GM12878 (cell line): ENCODE measurements at regions not wholly inside any gene's neighbourhood (a gene's known extent, or its start where the extent isn't known, plus 50 kb on each side); places are given as distances from the start of the nearest gene placed in this dataset.

ENCODE experiments used
- ATAC-seq: fragments of 200-7000 bp; cut with Tn5 transposase; 3 replicates; pipeline ENCODE4 v1.9.1; 2020; ENCODE audit warnings: mild to moderate bottlenecking, moderate library complexity
- BruUV-seq: library from RNA; stranded (reverse); fragments of 400-500 nt; replicated peaks from 2 replicates; lab custom pipeline; 2021; lab: Mats Ljungman, UMichigan
- CTCF ChIA-PET: fragments of 300-600 bp; sonication (Branson Sonifier 250); formaldehyde crosslinking; extraction: SDS; loops from one replicate; lab custom pipeline; 2021; ENCODE audit warnings: inconsistent platforms; lab: Yijun Ruan, JAX
- POLR2A ChIA-PET: fragments of 350-600 bp; formaldehyde crosslinking; extraction: SDS; loops from one replicate; lab custom pipeline; 2021; ENCODE audit warnings: inconsistent platforms; lab: Charles Lee
- RAD21 ChIA-PET: fragments of 300-600 bp; sonication (Branson Sonifier 250); formaldehyde crosslinking; loops from one replicate; lab custom pipeline; 2023; ENCODE audit warnings: antibody characterized with exemption; ENCODE audit not compliant: unreplicated experiment; lab: Charles Lee
- SMC1A ChIA-PET: fragments of 300-600 bp; sonication (Branson Sonifier 250); formaldehyde crosslinking; loops from one replicate; lab custom pipeline; 2023; ENCODE audit not compliant: unreplicated experiment, uncharacterized antibody; lab: Charles Lee
- DNase-seq: peaks from one replicate; pipeline ENCODE4 v3.0.0-alpha.2; 2011; ENCODE audit warnings: low read depth, low spot score
- FAIRE-seq: peaks from 3 replicates; lab custom pipeline; 2011; peaks lifted over from hg19 to GRCh38; lab: Jason Lieb, UNC
- H2AFZ ChIP-seq: 2 replicates; pipeline ENCODE4 v1.6.0; 2011; ENCODE audit warnings: low read depth, low read length, control low read depth; ENCODE audit not compliant: control insufficient read depth
- H3K27ac ChIP-seq: 2 replicates; pipeline ENCODE4 v1.5.1; 2011; ENCODE audit warnings: control low read depth; ENCODE audit not compliant: control insufficient read depth, insufficient read depth
- H3K27me3 ChIP-seq, 2 experiments: replicated peaks in 1 of 2; 2 replicates each; pipeline versions ENCODE4 v1.6.0 to v1.6.1; 2011; ENCODE audit warnings: low read length in 1 of 2; ENCODE audit not compliant: control insufficient read depth in 2 of 2, insufficient read depth in 2 of 2
- H3K36me3 ChIP-seq, 2 experiments: 2 replicates each; pipeline ENCODE4 v1.5.1; 2011; ENCODE audit warnings: low read length in 1 of 2; ENCODE audit not compliant: control insufficient read depth in 2 of 2, insufficient read depth in 2 of 2
- H3K4me1 ChIP-seq: 2 replicates; pipeline ENCODE4 v1.6.1; 2011; ENCODE audit warnings: mild to moderate bottlenecking, low read length, moderate library complexity, mixed read lengths; ENCODE audit not compliant: control insufficient read depth, insufficient read depth
- H3K4me2 ChIP-seq: 2 replicates; pipeline ENCODE4 v1.6.0; 2011; ENCODE audit warnings: control low read depth; ENCODE audit not compliant: control insufficient read depth, insufficient read depth
- H3K4me3 ChIP-seq: fragments of 200-600 bp; sonication (generic); 2 replicates; pipeline ENCODE4 v1.5.1; 2016
- H3K79me2 ChIP-seq: 2 replicates; pipeline ENCODE4 v1.6.0; 2011; ENCODE audit warnings: low read length; ENCODE audit not compliant: control insufficient read depth, insufficient read depth
- H3K9ac ChIP-seq: 2 replicates; pipeline ENCODE4 v1.8.0; 2011; ENCODE audit warnings: low read length, control low read depth, mixed read lengths; ENCODE audit not compliant: control insufficient read depth, insufficient read depth
- H3K9me3 ChIP-seq: replicated peaks from 3 replicates; pipeline ENCODE4 v1.5.1; 2011; ENCODE audit warnings: mild to moderate bottlenecking, low read length; ENCODE audit not compliant: control insufficient read depth, insufficient read depth
- H4K20me1 ChIP-seq: 2 replicates; pipeline ENCODE4 v1.6.0; 2011; ENCODE audit not compliant: control insufficient read depth, insufficient read depth
- ASH2L ChIP-seq: fragments of 300-600, 200-600 bp; sonication (generic); IDR thresholded peaks from 2 replicates; pipeline ENCODE4 v1.6.1; 2017; ENCODE audit warnings: low read depth, mild to moderate bottlenecking, borderline replicate concordance
- ATF3 ChIP-seq: IDR thresholded peaks from 2 replicates; pipeline ENCODE4 v1.6.1; 2011; ENCODE audit warnings: low read depth, mild to moderate bottlenecking, low read length, moderate library complexity, borderline replicate concordance; ENCODE audit errors: extremely low read depth
- CBFB ChIP-seq: IDR thresholded peaks from 2 replicates; pipeline ENCODE4 v1.6.1; 2016; ENCODE audit warnings: antibody characterized with exemption, low read depth
- CREB1 ChIP-seq: IDR thresholded peaks from 2 replicates; pipeline ENCODE4 v1.6.1; 2012; ENCODE audit warnings: low read depth, mild to moderate bottlenecking, inconsistent platforms
- CREM ChIP-seq: IDR thresholded peaks from 2 replicates; pipeline ENCODE4 v1.6.1; 2014; ENCODE audit warnings: antibody characterized with exemption, low read depth
- E2F8 ChIP-seq: fragments of 450-650 bp; IDR thresholded peaks from 2 replicates; pipeline ENCODE4 v1.6.1; 2018; ENCODE audit warnings: mild to moderate bottlenecking, low read depth, moderate library complexity; ENCODE audit not compliant: partially characterized antibody
- E4F1 ChIP-seq: fragments of 450-650 bp; IDR thresholded peaks from 2 replicates; pipeline ENCODE4 v1.6.1; 2018; ENCODE audit warnings: borderline replicate concordance, mild to moderate bottlenecking; ENCODE audit not compliant: partially characterized antibody
- FOXK2 ChIP-seq: fragments of 450-650 bp; IDR thresholded peaks from 2 replicates; pipeline ENCODE4 v1.6.1; 2017; ENCODE audit warnings: mild to moderate bottlenecking, moderate library complexity
- HDAC6 ChIP-seq: fragments of 200-600 bp; sonication (generic); IDR thresholded peaks from one replicate; pipeline ENCODE4 v1.8.0; 2017; ENCODE audit warnings: antibody characterized with exemption; ENCODE audit not compliant: unreplicated experiment
- IKZF1 ChIP-seq: fragments of 450-650 bp; conservative IDR thresholded peaks from 2 replicates; pipeline ENCODE4 v1.6.1; 2017; ENCODE audit warnings: antibody characterized with exemption, mild to moderate bottlenecking
- MEF2A ChIP-seq: IDR thresholded peaks from 2 replicates; pipeline ENCODE4 v1.6.1; 2011; ENCODE audit warnings: low read depth, mild to moderate bottlenecking, low read length, moderate library complexity; ENCODE audit not compliant: insufficient read depth
- NFYB ChIP-seq: IDR thresholded peaks from 2 replicates; pipeline ENCODE4 v1.6.1; 2011; ENCODE audit warnings: low read depth, mild to moderate bottlenecking, low read length, improper control_type of control experiment, moderate library complexity; ENCODE audit not compliant: insufficient read depth
- NR2C1 ChIP-seq: fragments of 450-650 bp; IDR thresholded peaks from 2 replicates; pipeline ENCODE4 v1.6.1; 2017; ENCODE audit warnings: antibody characterized with exemption, mild to moderate bottlenecking, moderate library complexity
- POLR2A ChIP-seq: IDR thresholded peaks from 2 replicates; pipeline ENCODE4 v1.6.1; 2011; ENCODE audit warnings: low read depth, mild to moderate bottlenecking, low read length
- POLR2AphosphoS5 ChIP-seq: IDR thresholded peaks from 2 replicates; pipeline ENCODE4 v1.6.1; 2011; ENCODE audit warnings: mild to moderate bottlenecking, low read length, inconsistent platforms
- SMARCA5 ChIP-seq: fragments of 450-650 bp; IDR thresholded peaks from 2 replicates; pipeline ENCODE4 v1.6.1; 2017; ENCODE audit warnings: mild to moderate bottlenecking
- SREBF1 ChIP-seq: IDR thresholded peaks from 2 replicates; pipeline ENCODE4 v1.6.1; 2012; ENCODE audit warnings: mild to moderate bottlenecking, low read length
- STAT1 ChIP-seq: fragments of 450-650 bp; conservative IDR thresholded peaks from 2 replicates; pipeline ENCODE4 v1.6.1; 2014; ENCODE audit warnings: antibody characterized with exemption, mild to moderate bottlenecking
- WGBS: methylation state at CpG from one replicate; pipeline ENCODE4 v1.1.6; 2016; ENCODE audit warnings: low lambda C conversion rate; ENCODE audit not compliant: insufficient replicate concordance, insufficient coverage; ENCODE audit errors: missing lambda C conversion rate; 5-methylcytosine and 5-hydroxymethylcytosine counted together
- in situ Hi-C: fragments of 300-500 bp; cut with MboI; formaldehyde crosslinking; loops from 9 replicates; pipeline ENCODE4 v1.14.3; 2018; ENCODE audit warnings: mixed read lengths
- intact Hi-C: fragments of 100-400 bp; cut with micrococcal nuclease; formaldehyde crosslinking; loops from one replicate; pipeline ENCODE4 v1.14.2; 2022; ENCODE audit not compliant: unreplicated experiment

DNA sequence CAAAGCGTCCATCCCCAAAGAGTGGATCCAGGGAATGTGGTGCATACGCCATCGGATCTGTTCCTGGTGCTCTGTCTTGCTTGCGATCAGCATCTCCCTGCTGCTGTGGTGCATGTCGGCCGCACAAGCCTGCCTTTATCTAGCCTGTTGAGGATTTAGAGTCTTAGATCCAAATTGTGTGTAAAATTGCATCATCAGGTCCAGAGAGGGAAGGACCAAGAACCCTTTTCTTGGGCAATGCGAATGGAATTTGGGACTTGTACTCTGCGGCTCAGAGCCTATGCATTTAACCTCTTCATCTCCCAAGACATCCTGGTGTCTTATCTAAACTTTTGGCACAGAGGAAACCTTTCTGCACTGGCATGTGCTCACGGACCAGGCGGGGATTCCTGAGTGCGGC is 1238.7 kb downstream of the TBC1D22A start:
- Histone ChIP-seq H3K79me2 (no peaks in the 10 kb centered on the region), H3K27ac (no peak overlapping the region), H3K27me3 (no peaks in the 10 kb centered on the region), H3K9me3 (no peaks in the 10 kb centered on the region), H3K4me2 (no peak overlapping the region), H3K9ac (no peak overlapping the region), H3K4me1 (no peaks in the 10 kb centered on the region), H3K4me3 (no peak overlapping the region), H2AFZ (no peak overlapping the region), H3K36me3 (no peaks in the 10 kb centered on the region), H4K20me1 (no peaks in the 10 kb centered on the region)
- SMC1A ChIA-PET, result no interaction called here
- intact Hi-C loops, result no loop called here
- in situ Hi-C loops, result no loop called here
- WGBS, result 82% methylated on average over 11 of the region's 11 CpGs
- no peak for DNase-seq
- POLR2A ChIA-PET, result no interaction called here
- CTCF ChIA-PET, result no interaction called here
- FAIRE-seq, result no peak
- no TSS peak for BruUV-seq
- TF ChIP-seq SREBF1, result no peak
- no peak for TF ChIP-seq E2F8
- no peak for TF ChIP-seq POLR2AphosphoS5
- no peak for TF ChIP-seq MEF2A
- TF ChIP-seq IKZF1, result no peak
- TF ChIP-seq CREB1, result no peak
- TF ChIP-seq HDAC6, result no peak
- no peak for TF ChIP-seq CBFB
- no peak for TF ChIP-seq POLR2A
- TF ChIP-seq CREM, result no peak
- no peak for TF ChIP-seq SMARCA5
- TF ChIP-seq E4F1, result no peak
- TF ChIP-seq ATF3, result no peak
- no peak for TF ChIP-seq NR2C1
- no peak for TF ChIP-seq NFYB
- TF ChIP-seq FOXK2, result no peak
- TF ChIP-seq ASH2L, result no peak
- TF ChIP-seq STAT1, result no peak
- ATAC-seq, result no peak
- RAD21 ChIA-PET, result no interaction called here
